ENCODE measurements at regions not wholly inside any gene's neighbourhood (a gene's known extent, or its start where the extent isn't known, plus 50 kb on each side); places are given as distances from the start of the nearest gene placed in this dataset.

DNA sequence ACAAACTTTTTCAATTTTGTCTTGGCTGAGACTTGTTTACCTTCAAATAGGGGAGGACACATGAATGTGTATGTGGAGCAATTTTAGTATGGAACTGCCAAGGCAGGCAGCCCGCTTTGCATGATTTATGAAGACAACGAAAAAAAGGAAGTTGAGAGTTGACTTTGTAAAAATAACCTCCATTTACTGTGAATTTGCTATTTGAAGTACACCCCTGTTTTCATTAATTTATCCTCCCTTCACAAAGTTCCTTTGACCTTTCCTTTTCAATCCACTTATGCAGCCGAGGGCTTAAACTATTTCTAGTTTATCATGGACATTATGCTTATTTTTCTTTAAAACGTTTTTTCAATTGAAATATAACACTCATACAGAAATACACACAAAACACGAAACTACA is 369.6 kb upstream of the CADM1 start:
- no peak for DNase-seq

DNA sequence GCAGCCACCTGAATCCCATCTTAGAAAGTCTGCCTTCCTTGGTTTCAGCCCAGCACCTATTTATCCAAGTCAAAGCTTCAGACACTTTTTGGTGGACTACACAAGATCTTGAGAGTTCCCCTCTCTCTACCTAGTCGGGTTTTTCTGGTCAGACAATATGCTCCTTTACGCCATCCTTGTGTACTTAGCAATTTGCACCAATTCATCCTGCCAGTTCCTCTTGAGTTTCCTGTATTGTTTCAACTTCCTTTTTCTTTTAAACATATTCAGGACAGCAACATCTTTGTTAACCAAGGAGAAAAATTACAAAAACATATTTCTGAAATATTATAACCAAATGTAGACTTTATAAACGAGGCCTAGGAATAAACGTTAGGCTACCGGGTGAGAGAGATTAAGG is 368.2 kb upstream of the CADM1 start:
- DNase-seq: peak; percentile 2 to 26

DNA sequence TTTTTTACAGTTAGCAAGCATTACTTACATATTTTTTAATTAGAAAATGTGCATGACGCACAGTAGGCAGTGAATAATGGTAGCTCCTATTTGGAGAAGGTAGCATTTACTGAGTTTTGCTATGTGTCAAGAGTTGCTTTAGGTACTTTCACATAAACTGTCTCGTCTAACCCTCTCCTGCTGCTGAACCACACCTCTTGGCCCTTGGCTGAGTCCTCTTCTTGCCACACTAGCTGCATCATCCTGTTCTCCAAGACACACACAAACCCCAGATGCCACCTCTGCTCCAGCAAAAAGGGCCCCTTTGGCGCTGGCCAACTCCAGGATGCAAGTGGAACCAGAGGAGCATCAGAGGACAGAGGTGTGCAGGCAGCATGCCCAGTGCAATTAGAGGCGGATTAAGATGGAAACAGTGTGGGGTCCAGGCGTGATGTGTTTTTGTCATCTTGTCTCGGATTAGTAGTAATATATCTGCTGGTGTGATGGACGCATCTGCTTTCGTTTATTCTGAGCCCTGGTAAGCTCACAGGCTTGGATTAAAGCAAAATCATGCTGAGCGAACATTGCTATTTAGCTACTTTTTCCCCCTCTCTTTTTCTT is 367.0 kb upstream of the CADM1 start:
- DNase-seq: no peak

DNA sequence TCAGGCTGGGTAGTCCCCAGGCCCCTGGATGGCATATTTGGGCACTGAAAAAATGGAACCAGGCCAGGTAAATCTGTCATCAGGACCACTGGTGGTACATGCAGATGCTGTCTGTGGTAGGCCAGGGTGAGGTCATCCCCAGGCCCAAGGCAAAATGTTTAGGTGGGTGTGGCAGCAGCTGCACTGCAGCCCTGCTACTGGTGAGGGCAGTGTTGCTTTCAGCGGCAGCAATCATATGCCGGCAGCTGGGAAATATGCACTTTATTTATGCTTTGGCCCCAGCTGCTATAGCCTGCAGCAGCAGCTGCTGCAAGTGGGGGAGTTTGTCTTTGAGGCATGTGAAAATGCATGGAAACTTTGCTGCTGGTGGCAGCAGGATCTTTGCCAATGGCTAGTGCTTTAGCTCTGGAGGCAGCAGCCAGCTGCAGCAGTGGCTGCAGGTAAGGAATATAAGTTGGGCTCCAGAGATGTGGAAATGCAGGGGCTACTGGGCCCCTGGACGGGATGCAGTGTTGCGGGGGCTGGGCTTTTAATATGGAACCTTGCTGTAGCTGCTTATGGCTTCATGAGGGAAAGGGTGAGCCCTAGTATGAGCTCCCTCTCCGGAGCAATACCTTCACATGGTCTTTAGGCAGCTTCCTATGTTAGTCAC is 365.7 kb upstream of the CADM1 start:
- DNase-seq: no peak

DNA sequence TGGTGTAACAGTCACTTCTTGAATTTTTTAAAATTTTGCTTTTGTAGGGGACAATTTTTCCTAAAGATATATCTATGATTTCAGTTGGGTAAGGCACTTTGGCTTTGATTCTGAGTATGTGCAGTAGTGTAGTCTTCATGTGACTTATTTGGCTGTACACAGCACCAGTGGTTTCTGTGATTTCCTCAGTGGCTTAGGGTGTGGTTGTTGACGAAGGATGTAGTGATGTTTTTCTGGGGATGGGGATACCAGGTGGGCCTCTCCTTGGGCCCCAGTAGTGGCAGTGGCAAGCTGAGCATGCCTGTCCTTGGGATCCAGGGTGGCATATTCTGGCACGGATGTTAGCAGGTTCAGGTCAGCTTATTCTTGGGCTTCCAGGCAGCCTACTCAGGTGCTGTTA is 364.9 kb upstream of the CADM1 start:
- no peak for DNase-seq

DNA sequence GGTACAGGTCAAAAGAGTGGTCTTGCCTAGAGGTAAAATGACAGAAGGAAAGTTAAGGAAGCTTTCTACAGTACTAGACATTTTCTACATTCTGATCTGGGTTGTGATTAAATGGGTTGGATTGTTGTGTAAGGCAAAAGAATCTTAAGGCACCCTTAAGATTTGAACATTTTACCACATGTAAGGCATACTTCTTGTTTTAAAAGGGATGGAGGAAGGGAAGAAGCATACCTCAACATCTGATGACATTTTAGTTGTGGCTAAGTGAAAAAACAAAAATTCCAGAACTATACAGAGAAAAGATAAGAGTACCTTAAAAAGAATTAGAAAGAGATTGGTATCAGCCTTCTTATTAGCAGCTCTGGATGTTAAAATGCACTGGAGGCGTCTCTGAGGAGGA is 356.0 kb upstream of the CADM1 start:
- no peak for DNase-seq

DNA sequence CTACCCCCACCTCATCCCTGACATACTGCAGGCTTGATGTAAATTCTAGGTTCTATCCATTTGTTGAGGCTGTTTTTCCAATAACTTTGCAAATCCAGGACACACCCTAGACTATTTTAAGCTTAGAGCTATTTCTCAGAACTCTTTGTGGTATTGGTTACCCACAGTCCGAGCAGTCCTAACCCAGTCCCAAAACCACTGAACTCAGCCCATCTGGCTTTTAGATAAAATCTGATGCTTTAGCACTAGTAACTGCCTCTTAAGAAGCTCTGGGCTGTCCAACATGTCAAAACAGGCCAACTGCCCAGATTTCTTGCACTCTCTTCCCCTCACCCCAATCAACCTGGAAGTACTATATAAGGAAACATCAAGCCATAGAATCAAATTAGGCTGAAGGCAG is 344.4 kb upstream of the CADM1 start:
- DNase-seq: no peak

DNA sequence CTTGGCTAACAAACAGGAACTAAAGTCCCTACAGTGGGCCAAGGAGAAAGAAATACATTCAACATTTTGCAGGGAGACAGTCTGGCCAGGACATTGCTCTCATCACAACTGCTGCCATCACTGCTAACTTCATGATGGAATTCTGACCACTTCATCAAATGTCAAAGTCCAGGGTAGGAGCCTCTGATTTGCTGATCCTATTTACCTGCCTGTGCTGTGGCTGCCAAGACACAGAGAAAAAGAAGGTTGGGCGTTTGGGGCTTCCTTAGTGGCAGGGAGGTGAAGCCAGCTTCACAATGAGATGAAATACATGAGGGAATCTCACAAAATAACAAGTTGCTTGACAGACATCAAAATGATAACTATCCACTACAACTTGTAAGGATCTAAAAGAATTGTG is 343.9 kb upstream of the CADM1 start:
- no peak for DNase-seq

DNA sequence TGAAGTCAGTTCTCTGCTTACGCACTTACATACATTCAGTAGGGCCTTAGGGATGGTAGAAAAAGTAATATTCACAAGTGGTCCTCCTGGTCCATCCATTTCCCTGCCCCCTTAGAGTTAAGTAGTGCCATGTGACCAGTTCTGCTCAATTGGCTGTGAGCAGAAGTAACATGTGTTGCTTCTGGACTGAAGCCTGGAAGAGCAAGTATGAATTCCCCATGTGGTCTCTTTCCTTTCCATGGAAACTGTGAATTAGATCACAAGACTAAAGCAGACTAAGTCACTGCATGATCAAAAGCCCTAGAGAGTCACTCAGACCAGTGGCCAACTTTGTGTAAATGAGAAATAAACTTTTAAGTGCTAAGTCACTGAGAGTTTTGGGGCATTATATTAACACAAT is 341.7 kb upstream of the CADM1 start:
- DNase-seq: no peak

DNA sequence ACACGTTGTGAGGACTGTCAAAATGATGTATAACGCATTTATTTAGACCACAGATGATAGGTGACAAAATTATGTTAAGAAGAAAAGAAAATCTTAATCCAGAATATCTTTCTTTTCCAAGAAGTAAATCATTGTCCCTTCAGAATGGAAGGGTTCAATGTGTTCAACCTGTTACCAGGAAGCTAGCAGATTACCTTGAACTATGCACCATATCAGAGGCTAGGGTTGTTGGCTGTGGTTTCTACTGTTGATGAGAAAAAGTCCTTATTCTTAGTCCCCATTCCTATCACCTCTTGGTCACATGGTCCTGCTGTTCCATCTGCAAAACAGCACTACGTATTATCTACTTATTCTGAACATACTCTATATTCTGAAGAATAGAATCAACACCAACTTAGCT is 339.5 kb upstream of the CADM1 start:
- DNase-seq: no peak

DNA sequence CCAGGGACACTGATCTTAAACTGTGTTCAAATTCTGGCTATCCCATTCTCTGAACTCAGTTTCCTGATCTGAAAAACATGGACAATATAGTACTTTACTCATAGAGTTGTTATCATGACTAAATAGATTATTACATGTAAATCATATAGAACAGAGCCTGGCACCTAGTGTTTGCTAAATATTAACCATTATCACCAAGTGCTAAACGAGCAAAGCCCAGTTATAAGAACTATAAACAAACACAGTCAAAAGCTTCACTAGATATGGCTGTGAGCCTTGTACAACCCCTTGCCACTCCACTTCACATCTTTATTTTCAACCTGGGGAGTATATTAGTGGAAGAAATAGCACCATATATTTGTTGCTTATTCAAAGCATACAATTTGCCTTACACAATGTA is 338.9 kb upstream of the CADM1 start:
- no peak for DNase-seq

DNA sequence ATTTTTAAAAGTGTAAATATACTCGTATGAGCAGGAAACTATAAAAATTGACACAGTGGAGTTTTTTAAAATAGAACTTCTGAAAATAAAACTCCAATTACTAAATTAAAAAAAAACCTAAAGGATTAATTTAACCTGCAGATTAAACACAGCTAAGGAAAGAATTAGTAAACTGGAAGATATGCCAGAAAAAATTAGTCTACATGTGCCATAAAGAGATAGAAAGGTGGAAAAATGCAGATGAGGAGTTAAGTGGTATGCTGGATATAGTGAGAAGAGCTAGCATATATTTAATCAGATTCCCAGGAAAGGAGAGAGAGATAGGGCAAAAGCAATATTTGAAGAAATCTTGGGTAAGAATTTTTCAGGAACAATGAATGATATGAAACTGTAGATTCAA is 315.8 kb upstream of the CADM1 start:
- no peak for DNase-seq

DNA sequence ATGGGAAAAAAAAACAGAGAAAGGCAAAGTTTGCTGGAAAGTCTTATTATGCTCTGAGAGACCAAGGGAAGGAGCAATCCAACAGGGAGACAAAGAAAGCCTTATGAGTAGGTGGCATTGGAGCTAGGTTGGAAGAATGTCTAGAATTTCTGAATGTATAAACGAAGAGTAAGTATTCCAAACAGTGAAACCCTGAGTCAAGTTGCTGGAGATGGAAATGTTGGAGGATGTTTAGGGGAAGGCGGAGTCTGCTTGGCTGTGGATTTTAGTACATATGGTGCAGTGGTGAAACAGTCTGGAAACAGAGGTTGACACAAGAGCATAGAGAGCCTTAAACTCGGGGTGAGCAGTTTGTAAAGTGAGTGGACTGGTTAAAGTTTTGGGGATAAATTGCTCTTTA is 314.8 kb upstream of the CADM1 start:
- no peak for DNase-seq

DNA sequence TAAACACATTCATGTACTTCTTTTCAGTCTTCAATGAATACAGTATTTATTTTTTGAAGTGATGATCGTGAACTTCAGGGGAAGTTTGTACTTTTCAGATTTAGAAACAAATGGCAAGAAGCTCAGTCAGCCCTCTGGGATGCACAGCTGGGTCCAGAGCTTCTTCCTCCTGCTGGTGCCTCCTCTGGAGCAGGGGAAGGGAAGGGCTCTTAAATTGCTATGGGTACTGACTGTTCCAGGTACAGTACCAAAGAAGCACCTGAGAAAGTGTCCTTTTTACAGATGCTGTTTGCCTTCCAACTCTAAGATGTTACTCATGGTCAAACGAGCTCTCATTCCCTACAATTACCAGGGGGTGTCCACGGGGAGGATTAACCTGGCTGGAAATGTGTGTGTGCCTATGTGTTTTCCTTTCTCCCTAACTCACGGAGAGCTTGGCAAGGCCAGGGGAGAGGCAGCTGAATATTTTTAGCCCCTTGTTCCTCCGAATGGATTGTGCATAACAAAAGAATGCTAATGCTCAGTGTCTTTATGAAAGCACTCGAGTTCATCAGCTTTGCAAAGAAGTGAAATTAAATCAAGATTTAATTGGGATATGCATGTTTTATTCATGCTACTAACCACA is 313.7 kb upstream of the CADM1 start:
- no peak for DNase-seq

DNA sequence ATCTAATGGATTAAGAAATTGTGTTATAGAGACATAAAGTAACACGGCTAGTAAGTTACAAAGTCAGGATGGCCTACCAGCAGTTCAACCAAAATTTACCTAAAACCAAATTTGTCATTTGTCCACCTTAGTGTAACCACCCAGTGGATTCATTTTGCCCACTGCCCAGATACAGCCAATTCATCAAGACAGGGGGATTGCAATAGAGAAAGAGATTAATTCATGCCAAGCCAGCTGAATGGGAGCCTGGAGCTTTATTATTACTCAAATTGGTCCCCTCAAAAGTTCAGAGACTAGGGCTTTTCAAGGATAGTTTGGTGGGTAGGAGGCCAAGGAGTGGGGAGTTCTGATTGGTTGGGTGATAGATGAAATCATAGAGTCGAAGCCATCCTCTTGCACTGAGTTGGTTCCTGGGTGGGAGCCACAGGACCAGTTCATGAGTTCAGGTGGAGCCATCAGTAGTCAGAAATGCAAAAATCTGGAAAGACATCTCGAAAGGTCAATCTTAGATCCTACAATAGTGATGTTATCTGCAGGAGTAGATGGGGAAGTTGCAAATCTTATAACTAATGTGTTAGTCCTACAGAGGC is 304.2 kb upstream of the CADM1 start:
- no peak for DNase-seq

DNA sequence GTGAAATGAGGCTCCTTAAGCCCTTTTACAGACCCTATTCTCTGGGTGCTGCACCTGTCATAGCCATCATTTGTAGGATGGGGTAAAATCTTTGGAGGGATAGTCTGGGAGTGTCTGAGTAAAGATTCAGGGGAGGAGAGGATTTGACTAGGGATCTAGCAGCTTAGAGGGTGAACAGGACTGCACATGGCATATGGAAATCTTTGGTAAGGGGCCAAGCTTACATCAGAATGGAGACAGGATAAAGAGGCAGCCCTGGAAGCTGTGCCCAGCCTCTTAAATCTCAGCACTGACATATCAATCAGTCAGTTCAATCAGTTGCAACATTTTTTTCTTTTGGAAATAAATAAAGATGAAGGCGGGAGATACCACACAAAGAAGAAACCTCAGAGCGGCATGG is 301.8 kb upstream of the CADM1 start:
- no peak for DNase-seq

DNA sequence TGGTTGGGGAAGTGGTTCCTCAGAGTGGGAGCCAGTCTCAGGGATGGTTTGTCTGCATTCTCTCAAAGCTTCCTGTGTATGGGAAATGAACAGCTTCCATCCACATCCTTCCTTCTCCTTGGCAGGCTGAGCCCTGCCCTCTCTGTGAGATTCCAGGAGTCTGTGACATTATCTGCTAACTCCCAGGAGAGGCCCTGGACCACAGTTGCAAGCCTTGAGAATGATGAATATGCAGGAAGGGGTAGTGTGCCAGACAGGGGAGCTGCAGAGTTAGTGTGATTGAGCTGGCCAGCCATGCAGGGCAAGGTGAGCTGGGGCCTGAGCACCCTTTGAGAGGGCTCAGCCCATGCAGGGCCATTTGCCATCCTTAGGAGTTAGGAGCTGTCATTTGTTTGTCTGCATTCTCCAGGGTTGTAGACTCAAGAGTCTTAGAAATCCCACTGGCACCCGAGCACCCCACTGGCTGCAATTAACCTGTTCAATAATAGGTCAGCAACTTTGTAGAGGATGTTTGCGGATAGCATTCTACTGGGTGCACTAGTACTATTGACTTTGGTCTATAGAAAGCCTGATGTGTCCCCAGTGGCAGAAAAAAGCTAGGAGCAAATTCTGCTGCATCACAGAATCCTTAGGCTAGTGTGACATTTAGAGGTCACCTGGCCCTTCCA is 299.0 kb upstream of the CADM1 start:
- DNase-seq: no peak

DNA sequence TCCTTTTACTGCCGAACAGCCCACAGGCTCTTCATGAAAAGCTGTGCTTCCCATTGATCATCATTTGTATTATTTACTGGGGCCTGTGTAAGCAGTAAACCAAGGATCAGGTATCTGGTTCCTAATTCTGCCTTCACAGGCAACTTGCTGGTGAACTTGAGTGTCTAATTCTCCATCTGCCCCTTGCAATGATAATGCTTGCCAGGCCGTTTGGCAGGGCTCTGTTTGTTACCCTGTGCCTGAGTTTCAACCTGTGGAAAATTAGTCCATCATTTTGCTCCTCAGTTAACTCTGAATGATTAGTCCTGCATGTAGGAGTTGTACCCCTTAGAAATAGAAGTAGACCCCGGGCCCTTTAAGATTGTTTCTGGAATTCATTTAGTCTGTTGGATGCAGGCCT is 298.4 kb upstream of the CADM1 start:
- DNase-seq: no peak

DNA sequence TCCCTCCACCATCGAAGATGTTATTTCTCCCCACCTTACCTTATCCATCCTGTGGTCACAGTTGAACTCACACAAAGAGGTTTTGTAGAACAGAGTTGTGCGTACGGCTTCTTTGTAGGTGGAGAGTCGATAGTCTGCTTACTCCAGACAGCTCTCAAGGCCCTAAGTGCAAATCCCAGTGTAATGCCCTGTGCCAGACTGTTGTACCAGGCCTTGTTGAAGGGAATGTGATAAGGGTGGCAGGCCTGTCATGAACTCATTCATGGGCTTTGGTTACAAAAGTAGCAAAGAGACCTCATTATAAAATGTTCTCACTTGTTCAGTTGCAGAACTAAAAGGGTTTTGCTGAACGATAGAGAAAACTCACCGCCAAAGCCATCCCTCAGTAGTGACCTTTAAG is 288.7 kb upstream of the CADM1 start:
- no peak for DNase-seq

DNA sequence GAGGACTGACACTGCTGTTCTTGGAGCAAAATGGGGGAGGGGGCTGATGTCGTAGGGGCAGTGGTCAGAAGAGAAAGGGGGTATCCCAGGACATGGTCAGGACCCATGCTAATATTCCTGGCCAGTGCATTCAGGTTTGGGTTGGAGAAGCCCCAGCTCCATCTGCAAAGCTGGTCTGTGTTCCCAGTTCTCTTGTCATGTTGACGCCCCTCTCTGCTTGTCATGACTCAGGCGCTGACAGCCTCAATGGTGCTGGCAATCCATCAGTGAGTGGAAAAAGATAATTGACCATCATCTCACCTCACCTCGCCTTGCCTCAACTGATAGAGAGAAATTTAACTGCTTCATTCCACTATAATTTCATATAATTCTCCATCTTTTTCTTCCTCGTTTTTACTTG is 283.1 kb upstream of the CADM1 start:
- DNase-seq: no peak

DNA sequence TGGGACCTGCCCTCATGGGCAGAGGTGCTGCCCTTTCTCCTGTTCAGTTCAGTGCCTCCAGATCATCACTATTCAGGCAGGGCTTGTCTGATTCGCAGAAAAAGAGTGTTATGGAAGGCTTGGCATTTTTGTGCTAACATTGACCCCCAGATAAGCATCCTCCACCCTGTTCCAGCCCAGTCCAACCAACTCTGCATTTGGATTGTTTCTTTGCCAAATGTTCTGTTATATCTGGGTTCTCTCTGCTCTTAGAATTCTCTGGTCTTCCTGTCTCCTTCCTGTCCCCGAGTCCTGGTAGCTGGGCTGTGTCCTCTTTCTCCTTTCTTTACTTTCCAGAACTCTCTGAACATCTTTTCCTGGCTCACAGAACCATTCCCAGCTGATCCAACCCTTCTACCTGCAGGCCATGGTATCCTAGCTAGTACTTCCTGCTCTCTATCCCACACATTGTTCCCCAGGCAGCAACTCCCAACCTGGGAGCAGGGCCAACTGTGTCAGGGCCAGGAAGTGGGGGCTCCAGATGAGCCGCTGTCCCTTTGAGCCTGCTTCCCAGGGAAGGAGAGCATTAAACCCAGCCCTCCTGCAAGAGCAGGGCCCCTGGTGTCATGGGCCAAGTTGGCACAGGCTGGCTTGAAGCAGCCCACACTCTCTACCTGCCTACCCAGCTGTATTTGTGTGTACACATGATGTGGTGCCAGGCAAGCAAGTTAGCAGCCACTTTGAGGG is 280.7 kb upstream of the CADM1 start:
- no peak for DNase-seq

DNA sequence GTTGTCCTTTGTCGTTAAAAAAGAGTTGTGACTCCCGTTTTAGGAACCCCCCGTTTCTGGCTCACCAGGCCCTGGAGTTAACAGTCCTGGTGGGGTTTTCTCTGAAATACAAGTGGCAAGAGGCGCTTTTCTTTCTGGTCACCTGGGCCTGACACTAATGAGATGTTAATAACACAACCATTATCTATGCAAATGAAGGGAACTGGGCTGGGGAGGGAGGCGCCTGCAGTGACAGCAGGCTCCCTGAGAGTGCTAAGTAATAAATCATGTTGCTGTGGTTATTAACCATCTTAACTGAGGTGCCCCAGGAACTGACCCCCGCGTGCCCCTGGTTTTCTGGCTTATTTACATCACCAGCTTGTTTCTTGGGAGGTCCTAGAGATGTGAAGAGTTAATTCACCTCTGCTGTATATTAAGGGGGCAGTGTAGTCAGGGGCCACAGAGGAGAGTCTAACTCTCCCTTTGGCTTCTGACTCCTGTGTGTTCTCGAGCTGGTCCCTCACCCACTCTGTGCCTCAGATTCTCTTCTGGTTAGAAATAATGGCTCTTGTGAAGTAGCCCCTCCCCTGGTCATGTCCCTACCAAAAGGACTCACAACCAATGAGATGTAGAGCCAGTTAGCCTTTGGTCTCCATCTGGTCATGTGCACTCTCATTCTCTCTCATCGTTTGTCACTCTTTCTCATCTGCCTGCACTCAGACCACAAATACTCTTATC is 276.6 kb upstream of the CADM1 start:
- no peak for DNase-seq

Data from AML-193 (cell line).